NCI-H1105 (cell line): ENCODE measurements at regions not wholly inside any gene's neighbourhood (a gene's known extent, or its start where the extent isn't known, plus 50 kb on each side); places are given as distances from the start of the nearest gene placed in this dataset.

Experiments
- DNase-seq: peaks from one replicate; lab custom pipeline; 2025; lab: John Stamatoyannopoulos, UW

GRCh38 chr4:130632731-130633604 is 1537.0 kb downstream of the C4orf33 start:
- DNase-seq: no peak

- no peak for DNase-seq
These were observed 1540.5 kb downstream of the C4orf33 start for GRCh38 chr4:130636486-130636885.

- DNase-seq: no peak
These were observed 1544.6 kb downstream of the C4orf33 start for GRCh38 chr4:130640592-130640991.

- DNase-seq: no peak
These were observed 1550.9 kb downstream of the C4orf33 start for GRCh38 chr4:130646886-130647285.

- DNase-seq: no peak
These were observed 1552.6 kb downstream of the C4orf33 start for GRCh38 chr4:130648570-130648969.

GRCh38 chr4:130653842-130654241 is 1557.9 kb downstream of the C4orf33 start:
- no peak for DNase-seq

- DNase-seq: no peak
These were observed 1563.4 kb downstream of the C4orf33 start for GRCh38 chr4:130659320-130659719.

GRCh38 chr4:130668859-130669258 is 1572.9 kb downstream of the C4orf33 start:
- no peak for DNase-seq

- DNase-seq: no peak
These were observed 1579.3 kb downstream of the C4orf33 start for GRCh38 chr4:130675266-130675665.

- no peak for DNase-seq
These were observed 1593.2 kb downstream of the C4orf33 start for GRCh38 chr4:130689181-130689580.

GRCh38 chr4:130698251-130698650 is 1602.3 kb downstream of the C4orf33 start:
- DNase-seq: no peak

GRCh38 chr4:130699004-130699403 is 1603.1 kb downstream of the C4orf33 start:
- DNase-seq: no peak

GRCh38 chr4:130703211-130703935 is 1607.4 kb downstream of the C4orf33 start:
- DNase-seq: no peak

GRCh38 chr4:130705023-130705422 is 1609.1 kb downstream of the C4orf33 start:
- DNase-seq: no peak

- DNase-seq: no peak
These were observed 1616.1 kb downstream of the C4orf33 start for GRCh38 chr4:130712038-130712437.

GRCh38 chr4:130714006-130714405 is 1618.1 kb downstream of the C4orf33 start:
- DNase-seq: no peak

- no peak for DNase-seq
These were observed 1626.4 kb downstream of the C4orf33 start for GRCh38 chr4:130722361-130722760.

- DNase-seq: no peak
These were observed 1640.7 kb downstream of the C4orf33 start for GRCh38 chr4:130736436-130737185.

GRCh38 chr4:130738233-130738632 is 1642.3 kb downstream of the C4orf33 start:
- DNase-seq: no peak

- no peak for DNase-seq
These were observed 1651.9 kb downstream of the C4orf33 start for GRCh38 chr4:130747842-130748241.

- DNase-seq: no peak
These were observed 1658.0 kb downstream of the C4orf33 start for GRCh38 chr4:130753926-130754325.

GRCh38 chr4:130760246-130760645 is 1664.3 kb downstream of the C4orf33 start:
- DNase-seq: no peak
